ENCODE measurements at regions not wholly inside any gene's neighbourhood (a gene's known extent, or its start where the extent isn't known, plus 50 kb on each side); places are given as distances from the start of the nearest gene placed in this dataset.

- Mint-ChIP-seq H3K27me3 (ENCODE audit: low read depth) (peaks cover 4% of the 10 kb centered on the region), H3K9me3 (no peaks in the 10 kb centered on the region), H3K36me3 (ENCODE audit: low read depth) (no peaks in the 10 kb centered on the region), H3K4me1 (no peaks in the 10 kb centered on the region), H3K27ac (ENCODE audit: unreplicated experiment) (no peak overlapping the region), H3K4me3 (no peak overlapping the region)
- no peak for DNase-seq (ENCODE audit: low read depth, low spot score)
- no peak for TF ChIP-seq CTCF (conservative IDR thresholded peaks at IDR 0.05)
These were observed 155.9 kb upstream of the BCL6 start for GRCh38 chr3:187900993-187901755.

GRCh38 chr3:187902041-187902471, 156.8 kb upstream of the BCL6 start:
- no peak for DNase-seq (ENCODE audit: low read depth, low spot score)
- Mint-ChIP-seq H3K27ac (ENCODE audit: unreplicated experiment) (no peak overlapping the region), H3K27me3 (ENCODE audit: low read depth) (peaks cover 4% of the 10 kb centered on the region), H3K4me3 (no peak overlapping the region), H3K36me3 (ENCODE audit: low read depth) (no peaks in the 10 kb centered on the region), H3K9me3 (no peaks in the 10 kb centered on the region), H3K4me1 (no peaks in the 10 kb centered on the region)
- no peak for TF ChIP-seq CTCF (conservative IDR thresholded peaks at IDR 0.05)

- Mint-ChIP-seq H3K27me3 (ENCODE audit: low read depth) (peaks cover 4% of the 10 kb centered on the region), H3K4me1 (no peaks in the 10 kb centered on the region), H3K36me3 (ENCODE audit: low read depth) (no peaks in the 10 kb centered on the region), H3K27ac (ENCODE audit: unreplicated experiment) (no peak overlapping the region), H3K4me3 (no peak overlapping the region), H3K9me3 (no peaks in the 10 kb centered on the region)
- no peak for DNase-seq (ENCODE audit: low read depth, low spot score)
- TF ChIP-seq CTCF (conservative IDR thresholded peaks at IDR 0.05) = no peak
These were observed 157.7 kb upstream of the BCL6 start for GRCh38 chr3:187902936-187903335.

- Mint-ChIP-seq H3K27ac (ENCODE audit: unreplicated experiment) (no peak overlapping the region), H3K4me1 (no peaks in the 10 kb centered on the region), H3K36me3 (ENCODE audit: low read depth) (no peaks in the 10 kb centered on the region), H3K27me3 (ENCODE audit: low read depth) (peaks cover 4% of the 10 kb centered on the region), H3K4me3 (no peak overlapping the region), H3K9me3 (no peaks in the 10 kb centered on the region)
- no peak for DNase-seq (ENCODE audit: low read depth, low spot score)
- no peak for TF ChIP-seq CTCF (conservative IDR thresholded peaks at IDR 0.05)
These were observed 158.4 kb upstream of the BCL6 start for GRCh38 chr3:187903697-187904096.

- H3K9me3 Mint-ChIP-seq = no peaks in the 10 kb centered on the region
- no peaks in the 10 kb centered on the region for H3K27me3 Mint-ChIP-seq (ENCODE audit: low read depth)
- H3K4me1 Mint-ChIP-seq = no peaks in the 10 kb centered on the region
- no peak overlapping the region for H3K27ac Mint-ChIP-seq (ENCODE audit: unreplicated experiment)
- TF ChIP-seq CTCF (conservative IDR thresholded peaks at IDR 0.05) = no peak
- no peaks in the 10 kb centered on the region for H3K36me3 Mint-ChIP-seq (ENCODE audit: low read depth)
- H3K4me3 Mint-ChIP-seq = no peak overlapping the region
- no peak for DNase-seq (ENCODE audit: low read depth, low spot score)
These were observed 161.1 kb upstream of the BCL6 start for GRCh38 chr3:187906416-187906815.

All from neural crest cell (in vitro differentiated cells).